ES-I3 (cell line): ENCODE measurements at regions not wholly inside any gene's neighbourhood (a gene's known extent, or its start where the extent isn't known, plus 50 kb on each side); places are given as distances from the start of the nearest gene placed in this dataset.

Experiments used
- H3K36me3 ChIP-seq: 2 replicates; pipeline ENCODE4 v1.6.1; 2013; ENCODE audit warnings: mild to moderate bottlenecking, low read length, control low read depth, moderate library complexity; ENCODE audit not compliant: insufficient read depth
- H3K4me1 ChIP-seq: 2 replicates; pipeline ENCODE4 v1.6.1; 2013; ENCODE audit warnings: mild to moderate bottlenecking, control low read depth, low read length; ENCODE audit not compliant: insufficient read depth
- H3K9ac ChIP-seq: 2 replicates; pipeline ENCODE4 v1.6.1; 2013; ENCODE audit warnings: low read depth, mild to moderate bottlenecking, low read length, moderate library complexity
- H3K9me3 ChIP-seq: 2 replicates; pipeline ENCODE4 v1.6.1; 2013; ENCODE audit warnings: mild to moderate bottlenecking, low read length, moderate library complexity; ENCODE audit not compliant: control insufficient read depth, insufficient read depth

DNA sequence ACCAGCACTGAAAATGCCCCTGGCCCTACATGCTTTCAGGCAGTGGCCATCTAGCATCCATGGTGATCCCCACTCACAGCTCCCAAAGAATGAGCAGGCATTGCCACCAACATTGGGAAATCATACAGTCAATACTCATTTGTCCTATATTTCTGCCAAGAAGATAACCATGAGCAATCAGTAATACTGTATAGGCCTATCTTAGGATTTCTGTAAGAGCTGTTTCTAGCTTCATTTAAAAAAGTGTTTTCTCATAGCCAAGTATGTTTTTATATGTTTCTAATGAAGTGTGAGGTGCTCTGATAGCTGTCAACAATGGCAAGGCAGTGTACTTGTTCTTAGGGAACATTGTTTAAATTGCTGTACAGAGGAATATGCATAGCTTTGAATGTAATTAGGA is 428.7 kb downstream of the FGF9 start:
- no peak overlapping the region for H3K9ac ChIP-seq
- H3K36me3 ChIP-seq: no peaks in the 10 kb centered on the region
- H3K4me1 ChIP-seq: no peaks in the 10 kb centered on the region
- no peaks in the 10 kb centered on the region for H3K9me3 ChIP-seq

DNA sequence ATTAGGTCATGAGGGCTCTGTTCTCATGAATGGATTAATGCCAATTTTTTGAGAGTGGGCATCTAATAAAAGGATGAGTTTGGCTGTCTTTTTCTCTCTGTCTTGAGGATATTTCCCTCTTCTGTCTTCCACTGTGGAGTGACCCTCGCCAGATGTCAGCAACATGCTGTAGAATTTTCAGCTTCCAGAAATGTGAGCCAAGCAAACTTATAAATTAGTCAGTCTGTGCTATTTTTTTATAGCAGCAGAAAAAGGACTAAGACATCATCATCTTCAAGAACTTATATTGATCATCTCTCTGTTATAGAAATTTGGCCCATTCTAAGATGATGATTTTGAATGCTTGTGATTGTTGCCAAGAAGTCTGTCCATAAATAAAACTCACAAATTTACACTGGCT is 431.4 kb downstream of the FGF9 start:
- H3K4me1 ChIP-seq: no peaks in the 10 kb centered on the region
- no peaks in the 10 kb centered on the region for H3K9me3 ChIP-seq
- H3K36me3 ChIP-seq: no peaks in the 10 kb centered on the region
- H3K9ac ChIP-seq: no peak overlapping the region

DNA sequence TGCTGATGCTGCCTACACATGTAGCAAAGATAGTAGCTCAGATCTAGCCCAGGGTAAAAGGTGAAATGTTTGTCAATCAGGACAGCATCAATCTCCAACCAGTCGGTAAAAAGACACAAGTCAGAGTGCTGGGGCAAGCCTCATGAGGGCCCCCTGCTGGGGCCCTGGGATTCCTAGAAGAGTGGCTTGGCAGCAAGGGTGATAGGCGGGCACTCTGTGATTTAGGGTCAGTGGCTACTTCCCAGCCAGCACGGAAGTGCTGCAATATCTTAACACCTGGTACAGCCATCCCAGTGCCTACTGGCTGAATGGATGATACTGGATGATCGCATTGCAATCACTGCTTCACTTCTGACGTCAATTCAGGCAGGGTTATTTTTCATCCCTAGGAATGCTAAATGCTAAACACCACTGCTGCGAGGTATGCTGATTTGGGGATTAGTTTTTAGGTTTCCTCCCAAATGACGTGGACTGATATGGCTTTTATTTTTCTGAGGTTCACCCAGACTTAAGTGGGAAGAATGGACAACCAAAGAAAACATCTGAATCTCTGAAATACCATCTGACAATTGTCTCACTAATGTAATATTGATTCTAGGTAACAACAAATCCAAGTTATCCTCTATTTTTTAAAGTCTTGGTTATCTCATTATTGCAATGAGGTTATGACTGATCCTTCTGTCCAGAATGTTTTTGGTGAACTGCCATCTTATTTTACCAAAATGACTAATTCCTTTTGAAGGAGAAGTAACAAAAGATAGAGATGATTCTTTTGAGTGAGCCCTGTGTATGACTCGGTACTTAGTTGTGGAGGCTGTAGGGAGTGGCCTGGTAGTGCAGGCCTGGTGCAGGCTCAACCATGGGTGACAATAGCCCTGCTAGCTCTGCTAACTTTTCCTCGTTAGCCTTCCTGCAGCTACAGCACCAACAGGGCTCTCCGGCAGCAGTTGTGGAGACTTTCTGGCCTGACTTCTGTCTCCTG is 432.5 kb downstream of the FGF9 start:
- H3K9me3 ChIP-seq: no peaks in the 10 kb centered on the region
- no peak overlapping the region for H3K9ac ChIP-seq
- no peaks in the 10 kb centered on the region for H3K36me3 ChIP-seq
- H3K4me1 ChIP-seq: no peaks in the 10 kb centered on the region; the same call in 1 of the 2 replicates

GRCh38 chr13:22106058-22106457 is 435.2 kb downstream of the FGF9 start:
- Histone ChIP-seq H3K4me1 (no peaks in the 10 kb centered on the region; the same call in 1 of the 2 replicates), H3K9me3 (no peaks in the 10 kb centered on the region), H3K36me3 (no peaks in the 10 kb centered on the region), H3K9ac (no peak overlapping the region)

- no peaks in the 10 kb centered on the region; the same call in 1 of the 2 replicates for H3K4me1 ChIP-seq
- no peaks in the 10 kb centered on the region for H3K9me3 ChIP-seq
- no peaks in the 10 kb centered on the region for H3K36me3 ChIP-seq
- no peak overlapping the region for H3K9ac ChIP-seq
Measured at GRCh38 chr13:22107549-22107948, 436.7 kb downstream of the FGF9 start.

GRCh38 chr13:22108283-22108942 is 437.5 kb downstream of the FGF9 start:
- Histone ChIP-seq H3K4me1 (no peaks in the 10 kb centered on the region; the same call in none of the 2 replicates), H3K9ac (no peak overlapping the region), H3K9me3 (no peaks in the 10 kb centered on the region), H3K36me3 (no peaks in the 10 kb centered on the region)

DNA sequence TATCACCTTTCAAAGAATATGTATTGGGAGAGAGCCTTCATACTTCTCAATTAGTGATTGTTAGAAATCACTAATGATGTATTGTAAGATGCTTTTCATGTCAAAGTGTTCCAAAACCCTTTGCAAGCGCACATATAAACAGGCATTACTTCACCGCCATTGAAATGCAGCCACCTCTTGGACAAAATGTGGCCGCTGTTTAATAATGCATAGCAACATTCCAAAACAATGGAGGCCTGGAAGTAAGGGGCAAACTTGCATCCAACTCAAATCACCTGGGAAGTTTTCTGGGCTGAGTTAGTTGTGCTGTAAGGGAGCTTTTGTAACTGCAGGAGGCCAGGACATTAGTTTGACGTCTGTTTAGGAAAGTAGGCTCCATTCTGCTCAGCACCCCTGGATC is 438.1 kb downstream of the FGF9 start:
- Histone ChIP-seq H3K9ac (no peak overlapping the region), H3K9me3 (no peaks in the 10 kb centered on the region), H3K4me1 (no peaks in the 10 kb centered on the region; the same call in none of the 2 replicates), H3K36me3 (no peaks in the 10 kb centered on the region)

GRCh38 chr13:22110368-22110767 is 439.5 kb downstream of the FGF9 start:
- H3K9me3 ChIP-seq: no peaks in the 10 kb centered on the region
- no peak overlapping the region for H3K9ac ChIP-seq
- no peaks in the 10 kb centered on the region for H3K36me3 ChIP-seq
- peaks cover 3% of the 10 kb centered on the region for H3K4me1 ChIP-seq

- H3K4me1 ChIP-seq: peaks cover 3% of the 10 kb centered on the region
Measured at GRCh38 chr13:22111152-22111783, 440.4 kb downstream of the FGF9 start.

GRCh38 chr13:22111961-22112360 is 441.1 kb downstream of the FGF9 start:
- no peaks in the 10 kb centered on the region for H3K36me3 ChIP-seq
- H3K4me1 ChIP-seq: peaks cover 3% of the 10 kb centered on the region
- H3K9me3 ChIP-seq: no peaks in the 10 kb centered on the region
- no peak overlapping the region for H3K9ac ChIP-seq

More at GRCh38 chr13:22111152-22111783, 440.4 kb downstream of the FGF9 start:
- no peaks in the 10 kb centered on the region for H3K36me3 ChIP-seq
- H3K9ac ChIP-seq: no peak overlapping the region
- H3K9me3 ChIP-seq: no peaks in the 10 kb centered on the region

- Histone ChIP-seq H3K4me1 (peaks cover 3% of the 10 kb centered on the region; the same call in 1 of the 2 replicates), H3K9ac (no peak overlapping the region), H3K36me3 (no peaks in the 10 kb centered on the region), H3K9me3 (no peaks in the 10 kb centered on the region)
Measured at GRCh38 chr13:22112956-22113745, 442.3 kb downstream of the FGF9 start.

GRCh38 chr13:22114630-22115311 is 443.9 kb downstream of the FGF9 start:
- H3K36me3 ChIP-seq: no peaks in the 10 kb centered on the region
- H3K9ac ChIP-seq: no peak overlapping the region
- peaks cover 3% of the 10 kb centered on the region; the same call in 1 of the 2 replicates for H3K4me1 ChIP-seq
- no peaks in the 10 kb centered on the region for H3K9me3 ChIP-seq

DNA sequence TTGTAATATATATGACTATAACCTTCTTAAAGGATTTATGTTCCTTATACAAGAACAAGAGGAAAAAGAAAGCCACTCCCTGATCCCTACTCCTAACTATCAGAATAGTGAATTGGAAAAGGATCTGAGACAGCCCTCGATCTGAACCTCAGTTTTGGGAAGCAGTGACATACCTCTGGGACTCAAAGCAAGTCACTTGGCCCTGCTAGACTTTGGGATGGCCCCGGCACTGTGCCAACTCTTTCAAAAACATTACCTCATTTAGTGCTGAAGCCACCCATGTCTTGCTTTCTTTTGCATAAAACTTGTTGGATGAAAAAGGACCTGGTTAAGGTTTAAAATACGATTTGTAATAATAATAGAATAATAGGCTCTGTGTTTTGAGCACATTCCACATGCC is 447.3 kb downstream of the FGF9 start:
- Histone ChIP-seq H3K9me3 (no peaks in the 10 kb centered on the region), H3K9ac (no peak overlapping the region), H3K4me1 (peaks cover 3% of the 10 kb centered on the region; the same call in 1 of the 2 replicates), H3K36me3 (no peaks in the 10 kb centered on the region)
